ENCODE measurements at regions not wholly inside any gene's neighbourhood (a gene's known extent, or its start where the extent isn't known, plus 50 kb on each side); places are given as distances from the start of the nearest gene placed in this dataset.

DNA sequence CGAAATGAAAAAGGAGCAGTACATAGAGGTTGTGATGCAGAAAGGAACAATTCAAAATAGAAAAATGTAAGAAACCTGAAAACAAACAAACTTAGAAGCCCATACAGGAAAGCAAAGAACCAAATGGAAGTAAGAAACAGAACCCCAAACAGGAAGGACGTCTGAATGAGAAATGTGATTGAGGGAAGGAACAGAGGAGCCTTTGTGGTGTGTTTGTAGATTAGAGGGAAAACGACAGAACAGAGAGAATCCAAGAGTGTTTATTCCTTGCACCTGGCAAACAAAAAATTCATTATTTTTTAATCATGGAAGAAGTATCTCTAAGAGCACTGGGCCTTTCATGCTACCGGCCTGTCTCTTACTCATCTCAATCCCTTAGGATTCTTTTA, 67.8 kb upstream of the ZSWIM6 start:
- Histone ChIP-seq H3K27ac (ENCODE audit: insufficient read depth, low read length) (no peak overlapping the region), H3K27me3 (ENCODE audit: control insufficient read depth, insufficient read depth, low read length) (no peaks in the 10 kb centered on the region), H3K36me3 (ENCODE audit: control insufficient read depth, insufficient read depth, low read length) (no peaks in the 10 kb centered on the region), H4K20me1 (ENCODE audit: control insufficient read depth, extremely low read depth, insufficient read depth, low read length) (no peaks in the 10 kb centered on the region), H3K79me2 (ENCODE audit: control insufficient read depth, insufficient read depth, low read length) (no peaks in the 10 kb centered on the region), H3K4me3 (replicated peaks in 1 of 4; ENCODE audit: control extremely low read depth in 1 of 4, insufficient read depth in 1 of 4, low read depth in 3 of 4, low read length in 4 of 4) (no peak overlapping the region), H3K9me3 (ENCODE audit: control insufficient read depth, insufficient read depth, low read depth, low read length) (no peaks in the 10 kb centered on the region), H3K4me2 (ENCODE audit: extremely low read depth, insufficient read depth, low read length) (no peak overlapping the region), H3K9ac (ENCODE audit: insufficient read depth, low read length) (no peak overlapping the region), H2AFZ (ENCODE audit: low read length) (no peak overlapping the region), H3K4me1 (ENCODE audit: control insufficient read depth, extremely low read depth, insufficient read depth, low read length) (no peaks in the 10 kb centered on the region)
- no peak for DNase-seq (ENCODE audit: low read depth in 2 of 2)
- TF ChIP-seq EZH2 (IDR thresholded peaks at IDR 0.05; ENCODE audit: low read length, missing control alignments) = no peak

DNA sequence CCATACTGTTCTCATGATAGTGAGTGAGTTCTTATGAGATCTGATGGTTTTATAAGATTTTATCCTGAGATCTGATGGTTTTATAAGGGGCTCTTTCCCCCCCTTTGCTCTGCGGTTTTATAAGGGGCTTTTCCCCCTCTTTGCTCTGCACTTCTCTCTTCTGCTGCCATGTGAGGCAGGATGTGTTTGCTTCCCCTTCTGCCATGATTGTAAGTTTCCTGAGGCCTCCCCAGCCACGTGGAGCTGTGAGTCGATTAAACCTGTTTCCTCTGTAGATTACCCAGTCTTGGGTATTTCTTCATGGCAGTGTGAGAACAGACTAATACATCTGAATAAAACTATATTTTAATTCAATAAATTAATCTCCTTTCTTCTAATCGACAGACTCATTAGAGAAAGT, 64.9 kb upstream of the ZSWIM6 start:
- no peaks in the 10 kb centered on the region for H4K20me1 ChIP-seq (ENCODE audit: control insufficient read depth, extremely low read depth, insufficient read depth, low read length)
- no peak for DNase-seq (ENCODE audit: low read depth in 2 of 2)
- H3K79me2 ChIP-seq (ENCODE audit: control insufficient read depth, insufficient read depth, low read length) = no peaks in the 10 kb centered on the region
- no peaks in the 10 kb centered on the region for H3K9me3 ChIP-seq (ENCODE audit: control insufficient read depth, insufficient read depth, low read depth, low read length)
- no peak overlapping the region for H2AFZ ChIP-seq (ENCODE audit: low read length)
- no peak overlapping the region for H3K4me2 ChIP-seq (ENCODE audit: extremely low read depth, insufficient read depth, low read length)
- H3K4me3 ChIP-seq (replicated peaks in 1 of 4; ENCODE audit: control extremely low read depth in 1 of 4, insufficient read depth in 1 of 4, low read depth in 3 of 4, low read length in 4 of 4) = no peak overlapping the region
- H3K36me3 ChIP-seq (ENCODE audit: control insufficient read depth, insufficient read depth, low read length) = no peaks in the 10 kb centered on the region
- no peaks in the 10 kb centered on the region for H3K27me3 ChIP-seq (ENCODE audit: control insufficient read depth, insufficient read depth, low read length)
- H3K9ac ChIP-seq (ENCODE audit: insufficient read depth, low read length) = no peak overlapping the region
- no peak for TF ChIP-seq EZH2 (IDR thresholded peaks at IDR 0.05; ENCODE audit: low read length, missing control alignments)
- TF ChIP-seq, protein P1, sequence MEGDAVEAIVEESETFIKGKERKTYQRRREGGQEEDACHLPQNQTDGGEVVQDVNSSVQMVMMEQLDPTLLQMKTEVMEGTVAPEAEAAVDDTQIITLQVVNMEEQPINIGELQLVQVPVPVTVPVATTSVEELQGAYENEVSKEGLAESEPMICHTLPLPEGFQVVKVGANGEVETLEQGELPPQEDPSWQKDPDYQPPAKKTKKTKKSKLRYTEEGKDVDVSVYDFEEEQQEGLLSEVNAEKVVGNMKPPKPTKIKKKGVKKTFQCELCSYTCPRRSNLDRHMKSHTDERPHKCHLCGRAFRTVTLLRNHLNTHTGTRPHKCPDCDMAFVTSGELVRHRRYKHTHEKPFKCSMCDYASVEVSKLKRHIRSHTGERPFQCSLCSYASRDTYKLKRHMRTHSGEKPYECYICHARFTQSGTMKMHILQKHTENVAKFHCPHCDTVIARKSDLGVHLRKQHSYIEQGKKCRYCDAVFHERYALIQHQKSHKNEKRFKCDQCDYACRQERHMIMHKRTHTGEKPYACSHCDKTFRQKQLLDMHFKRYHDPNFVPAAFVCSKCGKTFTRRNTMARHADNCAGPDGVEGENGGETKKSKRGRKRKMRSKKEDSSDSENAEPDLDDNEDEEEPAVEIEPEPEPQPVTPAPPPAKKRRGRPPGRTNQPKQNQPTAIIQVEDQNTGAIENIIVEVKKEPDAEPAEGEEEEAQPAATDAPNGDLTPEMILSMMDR (conservative IDR thresholded peaks at IDR 0.05 in 1 of 2, IDR thresholded peaks at IDR 0.05 in 1 of 2; ENCODE audit: low read depth in 1 of 2, low read length in 2 of 2) = no peak
- no peak overlapping the region for H3K27ac ChIP-seq (ENCODE audit: insufficient read depth, low read length)
- no peaks in the 10 kb centered on the region for H3K4me1 ChIP-seq (ENCODE audit: control insufficient read depth, extremely low read depth, insufficient read depth, low read length)

DNA sequence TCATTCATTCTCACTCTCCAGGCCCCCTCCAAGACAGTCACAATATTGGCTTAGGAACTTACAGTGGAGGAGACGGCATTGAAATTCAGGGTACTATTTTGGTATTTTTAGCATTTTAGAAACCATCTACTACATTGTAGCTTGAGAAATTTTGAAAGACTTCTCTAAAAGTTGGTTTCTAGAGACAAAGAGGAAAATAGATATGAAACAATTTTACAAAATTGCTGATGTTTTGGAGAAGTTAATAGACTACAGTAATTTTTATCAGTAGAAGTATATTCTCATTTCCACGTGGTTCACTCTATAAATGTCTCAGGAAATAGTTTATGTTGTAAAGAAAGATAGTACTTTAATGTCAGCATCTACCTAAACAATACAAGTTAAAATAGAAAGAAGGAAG, 63.2 kb upstream of the ZSWIM6 start:
- Histone ChIP-seq H3K27me3 (ENCODE audit: control insufficient read depth, insufficient read depth, low read length) (no peaks in the 10 kb centered on the region), H3K27ac (ENCODE audit: insufficient read depth, low read length) (no peak overlapping the region), H4K20me1 (ENCODE audit: control insufficient read depth, extremely low read depth, insufficient read depth, low read length) (no peaks in the 10 kb centered on the region), H3K4me1 (ENCODE audit: control insufficient read depth, extremely low read depth, insufficient read depth, low read length) (no peaks in the 10 kb centered on the region), H3K79me2 (ENCODE audit: control insufficient read depth, insufficient read depth, low read length) (no peaks in the 10 kb centered on the region), H3K9ac (ENCODE audit: insufficient read depth, low read length) (no peak overlapping the region), H3K4me3 (replicated peaks in 1 of 4; ENCODE audit: control extremely low read depth in 1 of 4, insufficient read depth in 1 of 4, low read depth in 3 of 4, low read length in 4 of 4) (no peak overlapping the region), H3K4me2 (ENCODE audit: extremely low read depth, insufficient read depth, low read length) (no peak overlapping the region), H2AFZ (ENCODE audit: low read length) (no peak overlapping the region), H3K9me3 (ENCODE audit: control insufficient read depth, insufficient read depth, low read depth, low read length) (no peaks in the 10 kb centered on the region), H3K36me3 (ENCODE audit: control insufficient read depth, insufficient read depth, low read length) (no peaks in the 10 kb centered on the region)
- TF ChIP-seq EZH2 (IDR thresholded peaks at IDR 0.05; ENCODE audit: low read length, missing control alignments) = no peak
- TF ChIP-seq, protein P1 (conservative IDR thresholded peaks at IDR 0.05 in 1 of 2, IDR thresholded peaks at IDR 0.05 in 1 of 2; ENCODE audit: low read depth in 1 of 2, low read length in 2 of 2) = no peak
- no peak for DNase-seq (ENCODE audit: low read depth in 2 of 2)
